ENCODE measurements at regions not wholly inside any gene's neighbourhood (a gene's known extent, or its start where the extent isn't known, plus 50 kb on each side); places are given as distances from the start of the nearest gene placed in this dataset.

- no peak overlapping the region for H3K4me3 Mint-ChIP-seq (ENCODE audit: low read depth)
- no peak overlapping the region for H3K27ac Mint-ChIP-seq
- no peaks in the 10 kb centered on the region for H3K36me3 Mint-ChIP-seq (ENCODE audit: insufficient read depth)
- TF ChIP-seq CTCF (IDR thresholded peaks at IDR 0.05; ENCODE audit: unreplicated experiment) = no peak
- H3K4me1 Mint-ChIP-seq (ENCODE audit: low read depth) = peaks cover 25% of the 10 kb centered on the region
- H3K9me3 Mint-ChIP-seq (ENCODE audit: low read depth) = peaks cover 3% of the 10 kb centered on the region
- H3K27me3 Mint-ChIP-seq = peaks cover 29% of the 10 kb centered on the region
- no peak for DNase-seq (ENCODE audit: low spot score, unreplicated experiment)
Observed at GRCh38 chr16:86995456-86995855, 321.7 kb downstream of the C16orf95 start.

GRCh38 chr16:86996081-86996480 lies 321.1 kb downstream of the C16orf95 start:
- no peaks in the 10 kb centered on the region for H3K36me3 Mint-ChIP-seq (ENCODE audit: insufficient read depth)
- TF ChIP-seq CTCF (IDR thresholded peaks at IDR 0.05; ENCODE audit: unreplicated experiment) = no peak
- no peak for DNase-seq (ENCODE audit: low spot score, unreplicated experiment)
- peaks cover 26% of the 10 kb centered on the region for H3K4me1 Mint-ChIP-seq (ENCODE audit: low read depth)
- no peak overlapping the region for H3K4me3 Mint-ChIP-seq (ENCODE audit: low read depth)
- peaks cover 6% of the 10 kb centered on the region for H3K9me3 Mint-ChIP-seq (ENCODE audit: low read depth)
- H3K27me3 Mint-ChIP-seq = peaks cover 26% of the 10 kb centered on the region
- no peak overlapping the region for H3K27ac Mint-ChIP-seq

GRCh38 chr16:86997058-86997457 lies 320.1 kb downstream of the C16orf95 start:
- Mint-ChIP-seq H3K9me3 (ENCODE audit: low read depth) (peaks cover 6% of the 10 kb centered on the region), H3K27me3 (peaks cover 28% of the 10 kb centered on the region), H3K4me1 (ENCODE audit: low read depth) (peaks cover 21% of the 10 kb centered on the region), H3K36me3 (ENCODE audit: insufficient read depth) (no peaks in the 10 kb centered on the region), H3K27ac (no peak overlapping the region), H3K4me3 (ENCODE audit: low read depth) (no peak overlapping the region)
- no peak for DNase-seq (ENCODE audit: low spot score, unreplicated experiment)
- no peak for TF ChIP-seq CTCF (IDR thresholded peaks at IDR 0.05; ENCODE audit: unreplicated experiment)

- Mint-ChIP-seq H3K9me3 (ENCODE audit: low read depth) (peaks cover 6% of the 10 kb centered on the region), H3K4me3 (ENCODE audit: low read depth) (no peak overlapping the region), H3K27ac (no peak overlapping the region), H3K36me3 (ENCODE audit: insufficient read depth) (no peaks in the 10 kb centered on the region), H3K27me3 (peaks cover 20% of the 10 kb centered on the region), H3K4me1 (ENCODE audit: low read depth) (peaks cover 21% of the 10 kb centered on the region)
- no peak for DNase-seq (ENCODE audit: low spot score, unreplicated experiment)
- TF ChIP-seq CTCF (IDR thresholded peaks at IDR 0.05; ENCODE audit: unreplicated experiment) = no peak
Observed at GRCh38 chr16:86998196-86999001, 318.8 kb downstream of the C16orf95 start.

- peaks cover 15% of the 10 kb centered on the region for H3K27me3 Mint-ChIP-seq
- no peaks in the 10 kb centered on the region for H3K36me3 Mint-ChIP-seq (ENCODE audit: insufficient read depth)
- peak overlapping the region; percentile 93 for H3K27ac Mint-ChIP-seq
- peaks cover 17% of the 10 kb centered on the region for H3K4me1 Mint-ChIP-seq (ENCODE audit: low read depth)
- H3K4me3 Mint-ChIP-seq (ENCODE audit: low read depth) = no peak overlapping the region
- DNase-seq (ENCODE audit: low spot score, unreplicated experiment) = no peak
- peaks cover 11% of the 10 kb centered on the region for H3K9me3 Mint-ChIP-seq (ENCODE audit: low read depth)
- TF ChIP-seq CTCF (IDR thresholded peaks at IDR 0.05; ENCODE audit: unreplicated experiment) = no peak
Observed at GRCh38 chr16:87000001-87000400, 317.2 kb downstream of the C16orf95 start.
